GM12892 (cell line): ENCODE measurements at regions not wholly inside any gene's neighbourhood (a gene's known extent, or its start where the extent isn't known, plus 50 kb on each side); places are given as distances from the start of the nearest gene placed in this dataset.

Experiments
- POLR2A ChIP-seq: IDR thresholded peaks from 2 replicates; pipeline ENCODE4 v1.6.1; 2011; ENCODE audit warnings: low read depth, low read length, control low read depth
- POLR2AphosphoS5 ChIP-seq: IDR thresholded peaks from 2 replicates; pipeline ENCODE4 v1.6.1; 2011; ENCODE audit warnings: low read depth, low read length, control low read depth
- TAF1 ChIP-seq: IDR thresholded peaks from 2 replicates; pipeline ENCODE4 v1.6.1; 2011; ENCODE audit warnings: low read depth, mild to moderate bottlenecking, control low read depth, low read length, borderline replicate concordance

GRCh38 chr6:115629415-115629814 is 431.3 kb downstream of the FRK start:
- TF ChIP-seq POLR2AphosphoS5 (no peak), POLR2A (no peak), TAF1 (no peak)
